ENCODE measurements at regions not wholly inside any gene's neighbourhood (a gene's known extent, or its start where the extent isn't known, plus 50 kb on each side); places are given as distances from the start of the nearest gene placed in this dataset.

- Histone ChIP-seq H3K9ac (ENCODE audit: low read depth in 1 of 2, low read length in 2 of 2) (no peak overlapping the region), H3K4me1 (ENCODE audit: control insufficient read depth in 2 of 2, insufficient read depth in 2 of 2, low read length in 2 of 2) (no peaks in the 10 kb centered on the region), H3K9me3 (ENCODE audit: control insufficient read depth in 2 of 2, low read length in 2 of 2) (no peaks in the 10 kb centered on the region), H3K27ac (ENCODE audit: low read depth in 2 of 2, low read length in 2 of 2) (no peak overlapping the region), H3K36me3 (ENCODE audit: control insufficient read depth in 2 of 2, insufficient read depth in 2 of 2, low read length in 2 of 2) (no peaks in the 10 kb centered on the region), H3K27me3 (ENCODE audit: control insufficient read depth in 2 of 2, insufficient read depth in 2 of 2, low read length in 2 of 2) (no peaks in the 10 kb centered on the region), H3K4me3 (ENCODE audit: low read length in 2 of 2) (no peak overlapping the region)
Observed at GRCh38 chr7:142546452-142546851, 202.8 kb upstream of the PRSS1 start.

DNA sequence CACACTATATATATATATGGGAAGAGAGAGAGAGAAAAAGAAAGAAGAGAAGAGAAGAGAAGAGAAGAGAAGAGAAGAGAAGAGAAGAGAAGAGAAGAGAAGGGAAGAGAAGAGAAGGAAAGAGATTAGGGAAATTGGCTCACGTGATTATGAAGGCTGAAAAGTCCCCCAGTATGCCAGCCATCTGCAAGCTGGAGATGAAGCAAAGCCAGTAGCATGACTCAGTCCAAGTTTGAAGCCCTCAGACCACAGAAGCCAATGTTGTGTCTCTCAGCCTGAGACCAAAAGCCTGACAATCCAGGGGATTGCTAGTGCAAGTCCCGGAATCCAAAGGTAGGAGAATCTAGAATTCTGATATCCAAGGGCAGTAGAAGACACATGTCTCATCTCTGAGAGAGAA, 206.3 kb upstream of the PRSS1 start:
- H3K9ac ChIP-seq (ENCODE audit: low read depth in 1 of 2, low read length in 2 of 2) = no peak overlapping the region
- no peak overlapping the region for H3K27ac ChIP-seq (ENCODE audit: low read depth in 2 of 2, low read length in 2 of 2)

DNA sequence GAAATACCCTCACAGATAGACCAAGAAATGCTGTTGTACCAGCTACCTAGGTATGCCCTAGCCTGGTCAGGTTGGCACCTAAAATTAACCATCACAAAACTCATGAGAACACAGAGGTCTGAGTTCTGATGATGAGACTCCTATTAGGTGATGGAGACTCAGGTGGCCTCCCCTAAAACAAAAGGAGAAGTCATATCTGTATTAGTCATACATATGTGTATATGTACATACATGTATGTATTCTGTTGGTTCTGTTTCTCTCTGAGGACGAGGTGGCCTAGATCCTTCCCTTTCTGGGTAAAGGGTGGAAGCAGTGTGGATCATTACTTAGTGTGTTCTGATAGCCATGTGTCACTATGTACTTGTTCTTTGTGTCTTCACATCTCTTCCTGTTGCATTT, 207.2 kb upstream of the PRSS1 start:
- Histone ChIP-seq H3K4me1 (ENCODE audit: control insufficient read depth in 2 of 2, insufficient read depth in 2 of 2, low read length in 2 of 2) (no peaks in the 10 kb centered on the region), H3K9ac (ENCODE audit: low read depth in 1 of 2, low read length in 2 of 2) (no peak overlapping the region), H3K27ac (ENCODE audit: low read depth in 2 of 2, low read length in 2 of 2) (no peak overlapping the region), H3K27me3 (ENCODE audit: control insufficient read depth in 2 of 2, insufficient read depth in 2 of 2, low read length in 2 of 2) (no peaks in the 10 kb centered on the region), H3K9me3 (ENCODE audit: control insufficient read depth in 2 of 2, low read length in 2 of 2) (no peaks in the 10 kb centered on the region), H3K4me3 (ENCODE audit: low read length in 2 of 2) (no peak overlapping the region), H3K36me3 (ENCODE audit: control insufficient read depth in 2 of 2, insufficient read depth in 2 of 2, low read length in 2 of 2) (no peaks in the 10 kb centered on the region)

More for the DNA sequence above, 206.3 kb upstream of the PRSS1 start:
- no peaks in the 10 kb centered on the region for H3K27me3 ChIP-seq (ENCODE audit: control insufficient read depth in 2 of 2, insufficient read depth in 2 of 2, low read length in 2 of 2)
- H3K4me1 ChIP-seq (ENCODE audit: control insufficient read depth in 2 of 2, insufficient read depth in 2 of 2, low read length in 2 of 2) = no peaks in the 10 kb centered on the region
- no peaks in the 10 kb centered on the region for H3K9me3 ChIP-seq (ENCODE audit: control insufficient read depth in 2 of 2, low read length in 2 of 2)
- no peak overlapping the region for H3K4me3 ChIP-seq (ENCODE audit: low read length in 2 of 2)
- H3K36me3 ChIP-seq (ENCODE audit: control insufficient read depth in 2 of 2, insufficient read depth in 2 of 2, low read length in 2 of 2) = no peaks in the 10 kb centered on the region

GRCh38 chr7:142540371-142540770, 208.9 kb upstream of the PRSS1 start:
- no peaks in the 10 kb centered on the region for H3K27me3 ChIP-seq (ENCODE audit: control insufficient read depth in 2 of 2, insufficient read depth in 2 of 2, low read length in 2 of 2)
- no peaks in the 10 kb centered on the region for H3K9me3 ChIP-seq (ENCODE audit: control insufficient read depth in 2 of 2, low read length in 2 of 2)
- no peaks in the 10 kb centered on the region for H3K36me3 ChIP-seq (ENCODE audit: control insufficient read depth in 2 of 2, insufficient read depth in 2 of 2, low read length in 2 of 2)
- H3K9ac ChIP-seq (ENCODE audit: low read depth in 1 of 2, low read length in 2 of 2) = no peak overlapping the region
- H3K4me1 ChIP-seq (ENCODE audit: control insufficient read depth in 2 of 2, insufficient read depth in 2 of 2, low read length in 2 of 2) = no peaks in the 10 kb centered on the region
- H3K27ac ChIP-seq (ENCODE audit: low read depth in 2 of 2, low read length in 2 of 2) = no peak overlapping the region
- no peak overlapping the region for H3K4me3 ChIP-seq (ENCODE audit: low read length in 2 of 2)

DNA sequence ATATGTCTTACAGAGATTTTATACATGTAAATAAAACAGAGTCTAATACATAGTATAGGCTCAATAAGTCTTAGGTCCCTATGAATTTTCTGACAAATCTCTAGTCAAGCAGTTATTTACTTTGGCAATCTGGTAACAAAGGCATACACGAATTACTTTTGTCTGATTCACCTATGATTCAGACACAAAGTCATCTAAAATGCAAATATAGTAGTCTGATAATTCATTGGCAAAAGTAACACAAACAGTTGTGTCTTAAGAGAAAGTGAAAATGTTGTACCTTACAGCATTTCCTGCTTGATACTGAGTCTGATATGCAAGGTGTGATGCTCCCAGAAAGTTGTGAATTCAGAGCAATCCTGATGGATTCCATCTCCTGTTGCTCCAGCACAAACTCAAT, 209.4 kb upstream of the PRSS1 start:
- H3K9me3 ChIP-seq (ENCODE audit: control insufficient read depth in 2 of 2, low read length in 2 of 2) = no peaks in the 10 kb centered on the region
- H3K9ac ChIP-seq (ENCODE audit: low read depth in 1 of 2, low read length in 2 of 2) = no peak overlapping the region
- no peak overlapping the region for H3K27ac ChIP-seq (ENCODE audit: low read depth in 2 of 2, low read length in 2 of 2)
- H3K36me3 ChIP-seq (ENCODE audit: control insufficient read depth in 2 of 2, insufficient read depth in 2 of 2, low read length in 2 of 2) = no peaks in the 10 kb centered on the region
- no peaks in the 10 kb centered on the region for H3K27me3 ChIP-seq (ENCODE audit: control insufficient read depth in 2 of 2, insufficient read depth in 2 of 2, low read length in 2 of 2)
- H3K4me3 ChIP-seq (ENCODE audit: low read length in 2 of 2) = no peak overlapping the region
- H3K4me1 ChIP-seq (ENCODE audit: control insufficient read depth in 2 of 2, insufficient read depth in 2 of 2, low read length in 2 of 2) = no peaks in the 10 kb centered on the region

DNA sequence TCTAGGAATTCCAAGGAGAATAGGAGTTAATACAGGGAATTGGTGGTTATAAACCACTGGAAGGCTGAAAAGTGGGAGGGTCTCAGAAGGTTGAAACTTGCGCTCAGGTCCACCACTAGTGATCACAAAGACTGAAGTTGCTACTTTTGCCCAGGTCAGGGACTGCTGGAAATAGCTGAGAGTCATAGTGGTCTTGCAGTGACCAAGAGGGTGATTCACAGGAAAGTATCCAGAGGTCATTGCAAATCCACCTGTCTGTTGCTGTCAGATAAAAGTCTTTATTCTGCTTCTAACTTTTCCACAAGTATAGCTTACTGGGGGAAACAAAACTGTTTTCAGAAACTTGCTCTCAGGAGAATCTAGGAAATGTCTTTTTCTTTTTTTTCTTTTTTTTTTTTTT, 211.5 kb upstream of the PRSS1 start:
- no peak overlapping the region for H3K9ac ChIP-seq (ENCODE audit: low read depth in 1 of 2, low read length in 2 of 2)
- no peaks in the 10 kb centered on the region for H3K27me3 ChIP-seq (ENCODE audit: control insufficient read depth in 2 of 2, insufficient read depth in 2 of 2, low read length in 2 of 2)
- H3K36me3 ChIP-seq (ENCODE audit: control insufficient read depth in 2 of 2, insufficient read depth in 2 of 2, low read length in 2 of 2) = no peaks in the 10 kb centered on the region
- H3K4me1 ChIP-seq (ENCODE audit: control insufficient read depth in 2 of 2, insufficient read depth in 2 of 2, low read length in 2 of 2) = no peaks in the 10 kb centered on the region
- H3K4me3 ChIP-seq (ENCODE audit: low read length in 2 of 2) = no peak overlapping the region
- no peak overlapping the region for H3K27ac ChIP-seq (ENCODE audit: low read depth in 2 of 2, low read length in 2 of 2)
- no peaks in the 10 kb centered on the region for H3K9me3 ChIP-seq (ENCODE audit: control insufficient read depth in 2 of 2, low read length in 2 of 2)

DNA sequence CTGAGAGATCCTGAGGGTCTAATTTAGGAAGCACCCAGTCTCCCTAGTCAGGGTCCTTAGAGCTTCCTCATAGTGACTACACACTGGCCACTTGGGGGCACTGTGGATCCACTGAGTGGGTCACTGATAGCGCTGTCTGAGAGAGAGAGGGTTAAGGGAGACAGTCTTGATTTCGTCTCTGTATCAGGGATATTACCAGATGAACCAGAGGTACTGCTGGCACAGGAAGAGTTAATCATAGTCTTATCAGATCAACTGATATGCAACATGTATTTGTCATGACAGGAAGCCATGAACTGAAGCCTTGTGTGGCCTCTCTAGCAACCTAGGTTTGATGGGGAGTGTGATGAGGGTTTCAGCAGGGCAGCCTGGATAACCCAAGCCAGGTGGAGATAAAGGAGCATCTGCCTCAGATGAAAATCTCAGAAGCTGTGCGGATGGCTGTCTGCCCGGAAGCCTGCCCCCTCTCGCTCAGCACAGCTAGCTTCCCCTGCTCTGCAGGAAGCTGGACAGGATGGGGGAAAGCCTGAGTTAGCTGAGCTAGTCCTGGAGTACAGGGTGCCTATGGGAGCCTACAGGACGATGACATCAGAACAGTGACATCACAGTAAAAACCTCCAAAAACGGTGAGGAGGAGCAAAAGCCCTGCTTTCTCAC, 214.0 kb upstream of the PRSS1 start:
- Histone ChIP-seq H3K9me3 (ENCODE audit: control insufficient read depth in 2 of 2, low read length in 2 of 2) (no peaks in the 10 kb centered on the region), H3K4me3 (ENCODE audit: low read length in 2 of 2) (no peak overlapping the region), H3K36me3 (ENCODE audit: control insufficient read depth in 2 of 2, insufficient read depth in 2 of 2, low read length in 2 of 2) (no peaks in the 10 kb centered on the region), H3K4me1 (ENCODE audit: control insufficient read depth in 2 of 2, insufficient read depth in 2 of 2, low read length in 2 of 2) (no peaks in the 10 kb centered on the region), H3K27me3 (ENCODE audit: control insufficient read depth in 2 of 2, insufficient read depth in 2 of 2, low read length in 2 of 2) (no peaks in the 10 kb centered on the region), H3K27ac (ENCODE audit: low read depth in 2 of 2, low read length in 2 of 2) (no peak overlapping the region), H3K9ac (ENCODE audit: low read depth in 1 of 2, low read length in 2 of 2) (no peak overlapping the region)

DNA sequence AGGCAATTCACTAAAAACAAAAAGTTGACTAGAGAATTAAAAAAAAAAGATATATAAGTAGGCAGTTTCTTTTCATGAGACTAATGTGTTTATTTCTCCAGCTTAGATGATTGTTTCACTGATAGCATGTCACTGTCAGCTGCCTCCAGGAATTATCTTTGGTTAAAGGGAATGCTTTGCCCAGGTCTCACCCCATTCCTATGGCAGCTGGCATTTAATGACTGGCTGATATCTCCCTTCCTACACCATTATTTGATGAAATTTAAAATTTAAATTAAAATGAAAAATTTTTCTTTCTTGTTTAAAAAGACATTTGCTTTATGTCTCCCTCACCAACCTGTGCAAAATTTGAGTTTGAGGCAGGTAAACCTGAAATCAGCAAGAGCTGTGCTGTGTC, 214.5 kb upstream of the PRSS1 start:
- Histone ChIP-seq H3K27me3 (ENCODE audit: control insufficient read depth in 2 of 2, insufficient read depth in 2 of 2, low read length in 2 of 2) (no peaks in the 10 kb centered on the region), H3K4me3 (ENCODE audit: low read length in 2 of 2) (no peak overlapping the region), H3K4me1 (ENCODE audit: control insufficient read depth in 2 of 2, insufficient read depth in 2 of 2, low read length in 2 of 2) (no peaks in the 10 kb centered on the region), H3K36me3 (ENCODE audit: control insufficient read depth in 2 of 2, insufficient read depth in 2 of 2, low read length in 2 of 2) (no peaks in the 10 kb centered on the region), H3K9me3 (ENCODE audit: control insufficient read depth in 2 of 2, low read length in 2 of 2) (no peaks in the 10 kb centered on the region), H3K27ac (ENCODE audit: low read depth in 2 of 2, low read length in 2 of 2) (no peak overlapping the region), H3K9ac (ENCODE audit: low read depth in 1 of 2, low read length in 2 of 2) (no peak overlapping the region)

DNA sequence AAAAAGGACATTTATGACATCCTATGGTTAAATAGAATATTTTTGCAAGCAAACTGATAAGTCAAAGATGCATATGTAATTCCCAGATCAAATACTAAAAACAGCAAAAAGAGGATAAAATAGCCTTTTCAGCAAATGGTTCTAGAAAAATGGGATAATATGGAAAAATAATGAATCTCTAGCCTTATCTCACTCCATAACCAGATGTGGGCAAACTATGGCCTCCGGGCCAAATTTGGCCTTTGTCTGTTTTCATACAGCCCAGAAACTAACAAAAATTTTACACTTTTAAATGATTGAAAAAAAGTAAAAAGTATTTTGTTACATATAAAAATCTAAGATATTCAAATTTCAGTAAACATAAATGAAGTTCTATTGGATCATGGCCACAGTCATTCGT, 215.4 kb upstream of the PRSS1 start:
- H3K9ac ChIP-seq (ENCODE audit: low read depth in 1 of 2, low read length in 2 of 2) = no peak overlapping the region
- no peaks in the 10 kb centered on the region for H3K4me1 ChIP-seq (ENCODE audit: control insufficient read depth in 2 of 2, insufficient read depth in 2 of 2, low read length in 2 of 2)
- no peaks in the 10 kb centered on the region for H3K36me3 ChIP-seq (ENCODE audit: control insufficient read depth in 2 of 2, insufficient read depth in 2 of 2, low read length in 2 of 2)
- H3K27ac ChIP-seq (ENCODE audit: low read depth in 2 of 2, low read length in 2 of 2) = no peak overlapping the region
- H3K9me3 ChIP-seq (ENCODE audit: control insufficient read depth in 2 of 2, low read length in 2 of 2) = no peaks in the 10 kb centered on the region
- peaks cover 0 to 7% of the 10 kb centered on the region in 2 donors for H3K27me3 ChIP-seq (ENCODE audit: control insufficient read depth in 2 of 2, insufficient read depth in 2 of 2, low read length in 2 of 2)
- no peak overlapping the region for H3K4me3 ChIP-seq (ENCODE audit: low read length in 2 of 2)

GRCh38 chr7:142529591-142529990, 219.7 kb upstream of the PRSS1 start:
- peaks cover 0 to 7% of the 10 kb centered on the region in 2 donors for H3K27me3 ChIP-seq (ENCODE audit: control insufficient read depth in 2 of 2, insufficient read depth in 2 of 2, low read length in 2 of 2)
- no peaks in the 10 kb centered on the region for H3K4me1 ChIP-seq (ENCODE audit: control insufficient read depth in 2 of 2, insufficient read depth in 2 of 2, low read length in 2 of 2)
- H3K36me3 ChIP-seq (ENCODE audit: control insufficient read depth in 2 of 2, insufficient read depth in 2 of 2, low read length in 2 of 2) = no peaks in the 10 kb centered on the region
- no peak overlapping the region for H3K27ac ChIP-seq (ENCODE audit: low read depth in 2 of 2, low read length in 2 of 2)
- no peaks in the 10 kb centered on the region for H3K9me3 ChIP-seq (ENCODE audit: control insufficient read depth in 2 of 2, low read length in 2 of 2)
- no peak overlapping the region for H3K9ac ChIP-seq (ENCODE audit: low read depth in 1 of 2, low read length in 2 of 2)
- H3K4me3 ChIP-seq (ENCODE audit: low read length in 2 of 2) = no peak overlapping the region
